ENCODE measurements at regions not wholly inside any gene's neighbourhood (a gene's known extent, or its start where the extent isn't known, plus 50 kb on each side); places are given as distances from the start of the nearest gene placed in this dataset.

DNA sequence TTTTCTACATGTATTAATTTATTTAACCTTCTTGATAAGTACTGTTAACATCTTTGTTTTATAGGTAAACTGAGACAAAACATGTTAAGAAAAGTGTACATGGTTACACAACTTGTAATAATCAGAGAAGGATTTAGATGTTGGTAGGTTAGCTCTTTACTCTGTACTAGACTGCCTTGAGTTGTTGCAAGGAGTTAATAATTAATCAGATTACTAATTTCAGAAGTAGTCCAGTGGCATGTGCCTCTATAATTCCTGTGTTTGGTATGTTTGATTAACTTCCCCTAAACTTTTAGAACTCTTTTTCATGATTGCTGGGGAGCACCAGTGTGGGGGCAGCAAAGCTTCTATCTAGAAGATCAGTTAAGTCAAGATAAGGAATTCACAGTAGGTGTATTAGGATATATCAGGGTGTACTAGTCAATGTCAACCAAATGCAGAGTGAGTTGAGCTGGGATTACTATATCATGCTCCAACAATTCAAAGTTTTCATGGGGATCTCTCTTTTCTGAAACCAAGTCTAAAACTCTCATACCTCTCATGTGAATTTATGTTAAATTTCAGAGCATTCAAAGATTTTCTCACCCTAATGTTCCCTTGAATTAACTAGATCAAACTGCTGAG lies 129.7 kb upstream of the AHI1 start:
- TF ChIP-seq CTCF (IDR thresholded peaks at IDR 0.05), result no peak
- TF ChIP-seq EZH2 (IDR thresholded peaks at IDR 0.05; ENCODE audit: borderline replicate concordance, insufficient read depth, low read depth, low read length, poor library complexity, severe bottlenecking), result no peak

All from B cell (primary cell).